ENCODE measurements at regions not wholly inside any gene's neighbourhood (a gene's known extent, or its start where the extent isn't known, plus 50 kb on each side); places are given as distances from the start of the nearest gene placed in this dataset.
"Not testable (repeated sequence)": the region's sequence is repeated elsewhere in the genome, so short reads cannot be mapped to it uniquely, and the experiment has no call there.

DNA sequence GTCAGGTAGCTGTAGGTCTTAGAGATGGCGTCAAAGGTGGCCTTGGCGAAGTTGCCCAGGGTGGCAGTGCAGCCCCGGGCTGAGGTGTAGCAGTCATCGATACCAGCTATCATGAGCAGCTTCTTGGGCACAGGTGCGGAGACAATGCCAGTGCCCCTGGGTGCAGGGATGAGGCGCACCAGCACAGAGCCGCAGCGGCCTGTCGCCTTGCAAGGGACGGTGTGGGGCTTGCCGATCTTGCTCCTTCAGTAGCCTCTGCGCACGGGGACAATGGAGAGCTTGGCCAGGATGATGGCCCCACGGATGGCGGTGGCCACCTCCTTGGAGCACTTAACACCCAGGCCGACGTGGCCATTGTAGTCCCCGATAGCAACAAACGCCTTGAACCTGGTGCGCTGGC lies 65.6 kb upstream of the KIF2B start:
- not testable (repeated sequence) for TF ChIP-seq CEBPB (IDR thresholded peaks at IDR 0.05; ENCODE audit: low read depth); RAD21 (IDR thresholded peaks at IDR 0.05; ENCODE audit: low read depth); POLR2AphosphoS5 (IDR thresholded peaks at IDR 0.05; ENCODE audit: low read depth, low read length); EGR1 (IDR thresholded peaks at IDR 0.05; ENCODE audit: low read depth); SIN3A (IDR thresholded peaks at IDR 0.05; ENCODE audit: low read depth); FOSL1 (IDR thresholded peaks at IDR 0.05; ENCODE audit: low read depth); ZNF274 (IDR thresholded peaks at IDR 0.05; ENCODE audit: low read depth, low read length); POLR2A (IDR thresholded peaks at IDR 0.05; ENCODE audit: borderline replicate concordance, extremely low read depth, insufficient read depth, insufficient read length); EZH2 (IDR thresholded peaks at IDR 0.05); SP1 (IDR thresholded peaks at IDR 0.05; ENCODE audit: low read depth); ZFX (IDR thresholded peaks at IDR 0.05)
- TF ChIP-seq, protein P1, sequence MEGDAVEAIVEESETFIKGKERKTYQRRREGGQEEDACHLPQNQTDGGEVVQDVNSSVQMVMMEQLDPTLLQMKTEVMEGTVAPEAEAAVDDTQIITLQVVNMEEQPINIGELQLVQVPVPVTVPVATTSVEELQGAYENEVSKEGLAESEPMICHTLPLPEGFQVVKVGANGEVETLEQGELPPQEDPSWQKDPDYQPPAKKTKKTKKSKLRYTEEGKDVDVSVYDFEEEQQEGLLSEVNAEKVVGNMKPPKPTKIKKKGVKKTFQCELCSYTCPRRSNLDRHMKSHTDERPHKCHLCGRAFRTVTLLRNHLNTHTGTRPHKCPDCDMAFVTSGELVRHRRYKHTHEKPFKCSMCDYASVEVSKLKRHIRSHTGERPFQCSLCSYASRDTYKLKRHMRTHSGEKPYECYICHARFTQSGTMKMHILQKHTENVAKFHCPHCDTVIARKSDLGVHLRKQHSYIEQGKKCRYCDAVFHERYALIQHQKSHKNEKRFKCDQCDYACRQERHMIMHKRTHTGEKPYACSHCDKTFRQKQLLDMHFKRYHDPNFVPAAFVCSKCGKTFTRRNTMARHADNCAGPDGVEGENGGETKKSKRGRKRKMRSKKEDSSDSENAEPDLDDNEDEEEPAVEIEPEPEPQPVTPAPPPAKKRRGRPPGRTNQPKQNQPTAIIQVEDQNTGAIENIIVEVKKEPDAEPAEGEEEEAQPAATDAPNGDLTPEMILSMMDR (IDR thresholded peaks at IDR 0.05 in 2 of 3, conservative IDR thresholded peaks at IDR 0.05 in 1 of 3; ENCODE audit: borderline replicate concordance in 1 of 3, insufficient read depth in 1 of 3, low read depth in 2 of 3, low read length in 2 of 3) = not testable (repeated sequence)
- TF ChIP-seq, protein P2, sequence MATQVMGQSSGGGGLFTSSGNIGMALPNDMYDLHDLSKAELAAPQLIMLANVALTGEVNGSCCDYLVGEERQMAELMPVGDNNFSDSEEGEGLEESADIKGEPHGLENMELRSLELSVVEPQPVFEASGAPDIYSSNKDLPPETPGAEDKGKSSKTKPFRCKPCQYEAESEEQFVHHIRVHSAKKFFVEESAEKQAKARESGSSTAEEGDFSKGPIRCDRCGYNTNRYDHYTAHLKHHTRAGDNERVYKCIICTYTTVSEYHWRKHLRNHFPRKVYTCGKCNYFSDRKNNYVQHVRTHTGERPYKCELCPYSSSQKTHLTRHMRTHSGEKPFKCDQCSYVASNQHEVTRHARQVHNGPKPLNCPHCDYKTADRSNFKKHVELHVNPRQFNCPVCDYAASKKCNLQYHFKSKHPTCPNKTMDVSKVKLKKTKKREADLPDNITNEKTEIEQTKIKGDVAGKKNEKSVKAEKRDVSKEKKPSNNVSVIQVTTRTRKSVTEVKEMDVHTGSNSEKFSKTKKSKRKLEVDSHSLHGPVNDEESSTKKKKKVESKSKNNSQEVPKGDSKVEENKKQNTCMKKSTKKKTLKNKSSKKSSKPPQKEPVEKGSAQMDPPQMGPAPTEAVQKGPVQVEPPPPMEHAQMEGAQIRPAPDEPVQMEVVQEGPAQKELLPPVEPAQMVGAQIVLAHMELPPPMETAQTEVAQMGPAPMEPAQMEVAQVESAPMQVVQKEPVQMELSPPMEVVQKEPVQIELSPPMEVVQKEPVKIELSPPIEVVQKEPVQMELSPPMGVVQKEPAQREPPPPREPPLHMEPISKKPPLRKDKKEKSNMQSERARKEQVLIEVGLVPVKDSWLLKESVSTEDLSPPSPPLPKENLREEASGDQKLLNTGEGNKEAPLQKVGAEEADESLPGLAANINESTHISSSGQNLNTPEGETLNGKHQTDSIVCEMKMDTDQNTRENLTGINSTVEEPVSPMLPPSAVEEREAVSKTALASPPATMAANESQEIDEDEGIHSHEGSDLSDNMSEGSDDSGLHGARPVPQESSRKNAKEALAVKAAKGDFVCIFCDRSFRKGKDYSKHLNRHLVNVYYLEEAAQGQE (IDR thresholded peaks at IDR 0.05; ENCODE audit: low read depth) = not testable (repeated sequence)
- TF ChIP-seq, protein P3, sequence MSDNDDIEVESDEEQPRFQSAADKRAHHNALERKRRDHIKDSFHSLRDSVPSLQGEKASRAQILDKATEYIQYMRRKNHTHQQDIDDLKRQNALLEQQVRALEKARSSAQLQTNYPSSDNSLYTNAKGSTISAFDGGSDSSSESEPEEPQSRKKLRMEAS (IDR thresholded peaks at IDR 0.05) = not testable (repeated sequence)

All from HCT116 (cell line).